ENCODE measurements at regions not wholly inside any gene's neighbourhood (a gene's known extent, or its start where the extent isn't known, plus 50 kb on each side); places are given as distances from the start of the nearest gene placed in this dataset.

DNA sequence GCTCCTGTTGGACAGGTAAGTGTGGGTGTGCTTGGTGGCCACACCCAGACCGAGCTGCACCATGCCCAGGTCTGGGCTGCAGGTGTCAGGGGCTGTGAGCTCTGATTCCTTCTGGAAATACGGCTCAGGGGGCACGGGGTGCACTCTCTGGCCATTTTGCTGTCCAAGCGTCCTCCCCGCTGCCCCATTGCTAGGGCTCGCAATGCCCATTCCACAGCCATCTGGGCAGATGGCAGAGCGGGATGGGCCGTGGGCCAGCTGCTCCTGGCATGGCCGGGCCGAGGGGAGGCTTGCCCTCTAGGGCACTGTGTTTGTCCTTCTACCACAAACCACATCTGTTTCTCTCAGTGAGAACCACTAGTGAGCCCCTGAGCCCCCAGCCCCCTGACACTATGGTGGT is 67.9 kb upstream of the RXRA start:
- TF ChIP-seq CTCF (IDR thresholded peaks at IDR 0.05) (no peak), ZFX (IDR thresholded peaks at IDR 0.05; ENCODE audit: borderline replicate concordance) (no peak)

Measured in 22Rv1 (cell line).